Stimulated activated naive CD8-positive, alpha-beta T cell treated with anti-CD3 and anti-CD28 coated beads, Interleukin-15, amount 100 ng/mL, for 72 hours (primary cell): ENCODE measurements at regions not wholly inside any gene's neighbourhood (a gene's known extent, or its start where the extent isn't known, plus 50 kb on each side); places are given as distances from the start of the nearest gene placed in this dataset.
"Not testable (repeated sequence)": the region's sequence is repeated elsewhere in the genome, so short reads cannot be mapped to it uniquely, and the experiment has no call there.

Experiments used
- ATAC-seq: fragments of 150-1000 bp; cut with Tn5 transposase; 2 replicates; pipeline ENCODE4 v1.10.0; 2021; ENCODE audit warnings: mild to moderate bottlenecking, moderate library complexity
- DNase-seq, 2 donors: peaks; one replicate each; pipeline ENCODE4 v3.0.0; 2021 to 2022
- H3K27ac Mint-ChIP-seq, 2 donors: one replicate each; pipeline ENCODE4 v1.8.0; 2022; ENCODE audit warnings: mild to moderate bottlenecking in 2 of 2, mixed read lengths in 2 of 2, moderate library complexity in 2 of 2
- H3K27me3 Mint-ChIP-seq: one replicate; pipeline ENCODE4 v1.8.0; 2022; ENCODE audit warnings: mixed read lengths
- H3K4me1 Mint-ChIP-seq: one replicate; pipeline ENCODE4 v1.8.0; 2022; ENCODE audit warnings: mild to moderate bottlenecking, mixed read lengths
- H3K4me3 Mint-ChIP-seq, 2 donors: one replicate each; pipeline ENCODE4 v1.8.0; 2022; ENCODE audit warnings: mild to moderate bottlenecking in 2 of 2, mixed read lengths in 2 of 2, moderate library complexity in 1 of 2
- H3K9me3 Mint-ChIP-seq, 2 donors: one replicate each; pipeline ENCODE4 v1.8.0; 2022; ENCODE audit warnings: mixed read lengths in 2 of 2

GRCh38 chr3:16774536-16774935, 110.2 kb upstream of the PLCL2 start:
- H3K27me3 Mint-ChIP-seq, H3K27ac Mint-ChIP-seq, ATAC-seq, H3K9me3 Mint-ChIP-seq: not testable (repeated sequence)
- H3K4me1 Mint-ChIP-seq: peaks cover 19% of the 10 kb centered on the region
- peak; percentile 12 to 33 for DNase-seq
- H3K4me3 Mint-ChIP-seq: peak overlapping the region; percentile 24 to 70

DNA sequence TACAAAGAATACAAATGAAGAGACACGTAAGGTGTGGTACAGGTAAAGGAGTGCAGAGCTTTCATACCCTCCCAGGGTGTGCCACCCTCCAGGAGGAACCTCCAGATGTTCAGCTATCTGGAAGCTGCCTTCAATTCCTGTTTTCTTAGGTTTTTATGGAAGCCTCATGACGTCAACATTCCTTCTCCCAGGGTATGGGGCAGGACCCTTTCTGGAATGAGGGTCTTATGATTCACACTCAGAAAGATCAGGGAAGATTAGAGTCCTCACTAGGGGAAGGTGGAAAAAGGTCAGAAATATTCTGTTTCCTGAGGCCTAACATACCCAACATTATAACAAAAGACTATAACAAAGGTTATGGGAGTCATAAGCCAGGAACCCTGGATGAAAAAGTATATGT, 99.8 kb upstream of the PLCL2 start:
- ATAC-seq (no peak), DNase-seq (no peak)
- Mint-ChIP-seq H3K4me1 (peaks cover 6% of the 10 kb centered on the region), H3K27ac (no peak overlapping the region), H3K9me3 (peaks cover 4 to 5% of the 10 kb centered on the region in 2 donors), H3K4me3 (no peak overlapping the region), H3K27me3 (no peaks in the 10 kb centered on the region)

GRCh38 chr3:16785465-16785864, 99.3 kb upstream of the PLCL2 start:
- Mint-ChIP-seq H3K4me1 (peaks cover 11% of the 10 kb centered on the region), H3K27ac (no peak overlapping the region), H3K27me3 (no peaks in the 10 kb centered on the region), H3K4me3 (no peak overlapping the region), H3K9me3 (peaks cover 0 to 5% of the 10 kb centered on the region in 2 donors)
- ATAC-seq (no peak), DNase-seq (no peak)

- Mint-ChIP-seq H3K4me1 (peaks cover 24% of the 10 kb centered on the region), H3K9me3 (peaks cover 0 to 5% of the 10 kb centered on the region in 2 donors)
- ATAC-seq: no peak
Measured at GRCh38 chr3:16788440-16789056, 96.2 kb upstream of the PLCL2 start.

GRCh38 chr3:16789344-16790120, 95.2 kb upstream of the PLCL2 start:
- peaks cover 24% of the 10 kb centered on the region for H3K4me1 Mint-ChIP-seq
- H3K4me3 Mint-ChIP-seq: no peak overlapping the region
- ATAC-seq (no peak), DNase-seq (no peak)
- H3K27ac Mint-ChIP-seq: no peak overlapping the region
- peaks cover 9% of the 10 kb centered on the region for H3K27me3 Mint-ChIP-seq
- peaks cover 0 to 5% of the 10 kb centered on the region in 2 donors for H3K9me3 Mint-ChIP-seq

More at GRCh38 chr3:16788440-16789056, 96.2 kb upstream of the PLCL2 start:
- Mint-ChIP-seq H3K27ac (no peak overlapping the region), H3K4me3 (no peak overlapping the region), H3K27me3 (peaks cover 9% of the 10 kb centered on the region)
- DNase-seq: no peak

- Mint-ChIP-seq H3K4me1 (peaks cover 24% of the 10 kb centered on the region), H3K9me3 (peaks cover 0 to 5% of the 10 kb centered on the region in 2 donors), H3K27me3 (peaks cover 9% of the 10 kb centered on the region), H3K4me3 (peak overlapping the region in 1 of 2 donors; percentile 21), H3K27ac (no peak overlapping the region)
- ATAC-seq (peak; percentile 91), DNase-seq (no peak)
Measured at GRCh38 chr3:16790432-16791400, 94.0 kb upstream of the PLCL2 start.

DNA sequence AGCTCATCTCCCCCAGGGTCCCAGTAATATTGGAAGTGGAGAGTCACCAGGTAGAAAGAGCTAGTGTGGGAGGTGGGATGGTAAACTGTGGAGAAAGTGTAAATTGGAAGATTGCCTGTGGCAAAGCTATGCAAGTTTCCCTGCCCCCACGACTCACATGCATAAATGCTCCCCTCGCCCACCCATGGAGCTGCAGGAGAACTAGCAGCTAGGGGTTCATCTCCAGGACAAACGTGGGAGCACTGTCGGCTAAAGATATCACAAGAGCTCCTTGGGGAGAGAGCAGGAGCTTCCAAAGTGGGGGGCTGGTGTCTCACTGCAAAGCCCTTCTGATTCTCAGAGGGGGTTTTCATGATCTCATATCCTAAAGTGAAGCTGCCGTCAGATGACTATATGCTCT, 91.4 kb upstream of the PLCL2 start:
- DNase-seq (no peak), ATAC-seq (no peak)
- H3K27ac Mint-ChIP-seq: no peak overlapping the region
- peaks cover 0 to 5% of the 10 kb centered on the region in 2 donors for H3K9me3 Mint-ChIP-seq
- H3K4me1 Mint-ChIP-seq: peaks cover 36% of the 10 kb centered on the region
- H3K27me3 Mint-ChIP-seq: peaks cover 9% of the 10 kb centered on the region
- no peak overlapping the region for H3K4me3 Mint-ChIP-seq

GRCh38 chr3:16794257-16794656, 90.5 kb upstream of the PLCL2 start:
- DNase-seq (no peak), ATAC-seq (no peak)
- Mint-ChIP-seq H3K4me1 (peaks cover 36% of the 10 kb centered on the region), H3K27me3 (peaks cover 9% of the 10 kb centered on the region), H3K27ac (no peak overlapping the region), H3K4me3 (no peak overlapping the region), H3K9me3 (peaks cover 5 to 7% of the 10 kb centered on the region in 2 donors)

GRCh38 chr3:16795581-16795980, 89.2 kb upstream of the PLCL2 start:
- ATAC-seq (no peak), DNase-seq (no peak)
- Mint-ChIP-seq H3K9me3 (peaks cover 10 to 19% of the 10 kb centered on the region in 2 donors), H3K4me3 (no peak overlapping the region), H3K27ac (no peak overlapping the region), H3K27me3 (peaks cover 9% of the 10 kb centered on the region), H3K4me1 (peaks cover 37% of the 10 kb centered on the region)

GRCh38 chr3:16797831-16798230, 86.9 kb upstream of the PLCL2 start:
- H3K27ac Mint-ChIP-seq: no peak overlapping the region
- H3K4me1 Mint-ChIP-seq: peaks cover 44% of the 10 kb centered on the region

GRCh38 chr3:16798738-16799137, 86.0 kb upstream of the PLCL2 start:
- Mint-ChIP-seq H3K9me3 (peaks cover 12 to 19% of the 10 kb centered on the region in 2 donors), H3K4me3 (no peak overlapping the region), H3K27ac (no peak overlapping the region), H3K4me1 (peaks cover 42% of the 10 kb centered on the region), H3K27me3 (no peaks in the 10 kb centered on the region)
- ATAC-seq (no peak), DNase-seq (no peak)

More at GRCh38 chr3:16797831-16798230, 86.9 kb upstream of the PLCL2 start:
- ATAC-seq (no peak), DNase-seq (no peak)
- Mint-ChIP-seq H3K4me3 (no peak overlapping the region), H3K27me3 (peaks cover 4% of the 10 kb centered on the region), H3K9me3 (peaks cover 12 to 19% of the 10 kb centered on the region in 2 donors)

DNA sequence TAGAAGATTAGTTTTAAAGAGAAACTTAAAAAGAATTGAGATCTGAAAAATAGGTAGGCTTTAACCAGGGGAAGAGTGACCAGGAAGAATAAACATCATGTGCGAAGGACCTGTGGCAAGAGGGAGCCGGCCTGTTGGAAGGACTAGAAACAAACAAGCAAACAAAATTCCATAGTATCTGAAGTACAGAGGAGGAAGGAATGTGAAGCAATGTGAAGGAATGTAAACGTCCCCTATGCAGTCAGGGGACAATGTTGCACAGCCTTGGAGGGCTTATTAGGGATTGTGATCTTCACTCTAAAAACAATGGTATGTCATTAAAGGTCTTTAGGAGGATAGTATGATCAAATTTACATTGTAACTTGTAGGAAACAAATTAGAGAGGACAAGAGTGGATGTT, 84.4 kb upstream of the PLCL2 start:
- Mint-ChIP-seq H3K4me1 (peaks cover 42% of the 10 kb centered on the region), H3K27ac (peak overlapping the region in 1 of 2 donors; percentile 35), H3K27me3 (no peaks in the 10 kb centered on the region), H3K4me3 (peak overlapping the region in 1 of 2 donors; percentile 51), H3K9me3 (peaks cover 12 to 19% of the 10 kb centered on the region in 2 donors)
- DNase-seq: no peak
- no peak for ATAC-seq

DNA sequence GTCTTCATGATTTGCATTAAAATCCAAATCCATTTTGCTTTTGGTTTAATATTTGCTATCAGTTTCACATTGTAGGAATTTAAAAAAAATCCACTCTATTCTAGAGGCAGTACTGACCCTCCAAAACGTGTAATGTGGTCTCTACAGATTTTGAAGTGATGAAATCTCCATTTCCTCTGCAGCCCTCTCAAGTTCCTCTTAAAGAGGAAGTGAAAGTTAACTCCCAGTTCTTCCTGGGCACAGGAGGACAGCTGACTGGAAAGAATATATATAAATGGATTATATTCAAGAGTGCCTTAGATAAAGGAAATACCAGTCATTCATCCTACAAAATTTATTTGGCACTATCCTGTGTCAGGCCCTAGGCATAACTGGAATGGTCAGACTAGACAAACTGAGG, 83.5 kb upstream of the PLCL2 start:
- H3K9me3 Mint-ChIP-seq: peaks cover 12 to 19% of the 10 kb centered on the region in 2 donors
- H3K4me3 Mint-ChIP-seq: no peak overlapping the region
- H3K27ac Mint-ChIP-seq: no peak overlapping the region
- H3K27me3 Mint-ChIP-seq: no peaks in the 10 kb centered on the region
- no peak for DNase-seq
- peaks cover 42% of the 10 kb centered on the region for H3K4me1 Mint-ChIP-seq
- no peak for ATAC-seq

DNA sequence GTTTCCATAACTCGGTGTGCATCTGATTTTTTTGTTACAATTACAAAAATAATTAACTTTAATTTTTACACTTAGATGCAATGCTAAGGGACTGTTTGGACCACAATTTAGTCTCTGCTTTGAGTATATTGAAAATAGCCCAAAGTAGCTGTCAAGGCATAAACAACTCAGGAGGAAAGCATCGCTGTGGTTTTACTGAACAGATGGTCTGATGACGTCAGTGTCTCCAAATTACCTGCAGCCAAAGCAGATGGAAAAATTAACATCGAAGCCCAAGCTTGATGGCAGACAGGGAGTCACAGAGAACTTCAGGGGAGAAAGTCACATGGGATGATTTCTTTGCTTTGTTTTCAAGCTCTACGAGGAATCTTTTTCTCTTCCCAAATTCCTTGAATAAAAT, 83.1 kb upstream of the PLCL2 start:
- ATAC-seq: no peak
- Mint-ChIP-seq H3K9me3 (peaks cover 12 to 19% of the 10 kb centered on the region in 2 donors), H3K27me3 (no peaks in the 10 kb centered on the region), H3K4me1 (peaks cover 39% of the 10 kb centered on the region), H3K4me3 (no peak overlapping the region), H3K27ac (no peak overlapping the region)
- no peak for DNase-seq

DNA sequence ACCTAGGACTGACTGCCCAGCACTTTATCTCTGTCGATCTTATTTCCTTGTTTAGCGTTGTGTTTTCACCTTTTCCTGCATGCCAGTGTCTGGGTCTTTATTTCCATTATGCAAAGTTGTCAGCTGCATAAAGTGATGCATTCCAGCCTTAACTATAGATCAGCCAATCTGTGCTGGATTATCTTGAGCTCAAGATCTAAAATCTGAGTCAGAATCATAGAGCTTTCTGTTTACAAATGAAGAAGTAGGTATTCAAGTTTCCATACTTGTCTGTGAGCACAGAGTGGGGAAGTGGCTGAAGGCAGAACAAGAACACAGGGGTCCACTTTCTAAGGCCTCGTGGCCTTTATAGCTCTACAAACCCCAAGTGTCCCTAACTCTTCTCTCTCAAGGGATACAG, 82.4 kb upstream of the PLCL2 start:
- ATAC-seq (peak; percentile 35), DNase-seq (no peak)
- Mint-ChIP-seq H3K9me3 (peaks cover 12 to 19% of the 10 kb centered on the region in 2 donors), H3K27ac (no peak overlapping the region), H3K4me3 (no peak overlapping the region), H3K27me3 (no peaks in the 10 kb centered on the region), H3K4me1 (peaks cover 32% of the 10 kb centered on the region)
